ENCODE measurements at regions not wholly inside any gene's neighbourhood (a gene's known extent, or its start where the extent isn't known, plus 50 kb on each side); places are given as distances from the start of the nearest gene placed in this dataset.

DNA sequence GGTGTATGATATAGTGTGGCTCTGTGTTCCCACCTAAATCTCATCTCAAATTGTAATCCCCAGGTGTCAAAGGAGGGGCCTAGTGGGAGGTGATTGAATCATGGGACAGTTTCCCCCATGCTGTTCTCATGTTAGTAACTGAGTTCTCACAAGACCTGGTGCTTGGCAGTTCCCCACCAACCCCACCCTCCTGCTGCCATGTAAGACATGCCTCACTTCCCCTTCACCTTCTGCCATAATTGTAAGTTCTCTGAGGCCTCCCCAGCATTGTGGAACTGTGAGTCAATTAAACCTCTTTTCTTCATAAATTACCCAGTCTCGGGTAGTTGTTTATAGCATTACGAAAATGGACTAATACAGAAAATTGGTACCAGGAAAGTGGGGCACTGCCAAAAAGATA, 1705.3 kb downstream of the NCAM2 start:
- POLR2A ChIA-PET (ENCODE audit: partially characterized antibody) = no interaction called here
- no peaks in the 10 kb centered on the region for H3K36me3 Mint-ChIP-seq
- no peaks in the 10 kb centered on the region for H3K4me1 Mint-ChIP-seq
- Histone ChIP-seq H3K4me3 (ENCODE audit: low read length in 2 of 2) (no peak overlapping the region), H3K27ac (ENCODE audit: low read depth, low read length) (no peak overlapping the region), H3K4me1 (ENCODE audit: insufficient read depth, low read length) (no peaks in the 10 kb centered on the region), H3K36me3 (ENCODE audit: insufficient read depth, low read length) (no peaks in the 10 kb centered on the region), H3K9me3 (ENCODE audit: control insufficient read depth in 1 of 2, low read length in 2 of 2) (no peaks in the 10 kb centered on the region), H3K27me3 (ENCODE audit: insufficient read depth, low read length) (no peaks in the 10 kb centered on the region)
- CTCF ChIA-PET (ENCODE audit: partially characterized antibody) = no interaction called here
- DNase-seq = no peak
- no peaks in the 10 kb centered on the region for H3K27me3 Mint-ChIP-seq
- H3K27ac Mint-ChIP-seq = no peak overlapping the region
- no peak overlapping the region for H3K4me3 Mint-ChIP-seq
- intact Hi-C loops (cut with micrococcal nuclease) = no loop called here
- peaks cover 0 to 9% (median 0%) of the 10 kb centered on the region in 8 donors for H3K9me3 Mint-ChIP-seq

DNA sequence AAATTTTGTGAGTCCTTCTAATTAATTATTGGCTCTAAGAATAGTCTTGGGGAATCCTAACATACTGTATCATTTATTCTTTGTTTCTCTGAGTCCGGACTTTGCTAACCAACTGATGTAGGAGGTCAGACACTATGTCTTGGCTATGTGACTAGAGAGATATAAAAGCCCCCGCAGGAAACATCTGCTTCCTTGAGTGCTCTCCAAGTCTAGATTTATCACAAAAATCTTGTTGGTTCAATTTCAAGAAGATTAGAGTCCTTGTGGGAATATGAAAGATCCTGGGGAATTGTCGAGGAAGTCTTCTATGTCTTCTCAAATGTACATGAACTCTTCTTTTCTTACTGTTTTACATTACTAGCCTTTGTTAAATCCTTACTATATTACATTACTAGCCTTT, 1712.5 kb downstream of the NCAM2 start:
- Histone ChIP-seq H3K4me1 (ENCODE audit: insufficient read depth, low read length) (no peaks in the 10 kb centered on the region), H3K27me3 (ENCODE audit: insufficient read depth, low read length) (no peaks in the 10 kb centered on the region), H3K4me3 (ENCODE audit: low read length in 2 of 2) (no peak overlapping the region), H3K27ac (ENCODE audit: low read depth, low read length) (no peak overlapping the region), H3K9me3 (ENCODE audit: control insufficient read depth in 1 of 2, low read length in 2 of 2) (no peaks in the 10 kb centered on the region), H3K36me3 (ENCODE audit: insufficient read depth, low read length) (no peaks in the 10 kb centered on the region)
- ChIA-PET POLR2A (ENCODE audit: partially characterized antibody) (no interaction called here), CTCF (ENCODE audit: partially characterized antibody) (no interaction called here)
- H3K27me3 Mint-ChIP-seq = no peaks in the 10 kb centered on the region
- no peaks in the 10 kb centered on the region for H3K4me1 Mint-ChIP-seq
- DNase-seq = no peak
- peaks cover under 1 to 6% (median 4%) of the 10 kb centered on the region in 8 donors for H3K9me3 Mint-ChIP-seq
- H3K27ac Mint-ChIP-seq = no peak overlapping the region
- H3K36me3 Mint-ChIP-seq = peaks cover 0 to under 1% of the 10 kb centered on the region in 2 donors
- H3K4me3 Mint-ChIP-seq = no peak overlapping the region
- intact Hi-C loops (cut with micrococcal nuclease) = no loop called here

- Mint-ChIP-seq H3K9me3 (peaks cover 2 to 14% (median 6%) of the 10 kb centered on the region in 8 donors), H3K4me1 (no peaks in the 10 kb centered on the region), H3K27me3 (no peaks in the 10 kb centered on the region), H3K27ac (no peak overlapping the region), H3K36me3 (peaks cover 0 to 2% of the 10 kb centered on the region in 2 donors), H3K4me3 (no peak overlapping the region)
- Histone ChIP-seq H3K27ac (ENCODE audit: low read depth, low read length) (no peak overlapping the region), H3K36me3 (ENCODE audit: insufficient read depth, low read length) (no peaks in the 10 kb centered on the region), H3K27me3 (ENCODE audit: insufficient read depth, low read length) (no peaks in the 10 kb centered on the region), H3K9me3 (ENCODE audit: control insufficient read depth in 1 of 2, low read length in 2 of 2) (no peaks in the 10 kb centered on the region), H3K4me1 (ENCODE audit: insufficient read depth, low read length) (no peaks in the 10 kb centered on the region), H3K4me3 (ENCODE audit: low read length in 2 of 2) (no peak overlapping the region)
- ChIA-PET CTCF (ENCODE audit: partially characterized antibody) (no interaction called here), POLR2A (ENCODE audit: partially characterized antibody) (no interaction called here)
- intact Hi-C loops (cut with micrococcal nuclease) = no loop called here
- no peak for DNase-seq
These were observed 1713.4 kb downstream of the NCAM2 start for GRCh38 chr21:22711636-22712035.

DNA sequence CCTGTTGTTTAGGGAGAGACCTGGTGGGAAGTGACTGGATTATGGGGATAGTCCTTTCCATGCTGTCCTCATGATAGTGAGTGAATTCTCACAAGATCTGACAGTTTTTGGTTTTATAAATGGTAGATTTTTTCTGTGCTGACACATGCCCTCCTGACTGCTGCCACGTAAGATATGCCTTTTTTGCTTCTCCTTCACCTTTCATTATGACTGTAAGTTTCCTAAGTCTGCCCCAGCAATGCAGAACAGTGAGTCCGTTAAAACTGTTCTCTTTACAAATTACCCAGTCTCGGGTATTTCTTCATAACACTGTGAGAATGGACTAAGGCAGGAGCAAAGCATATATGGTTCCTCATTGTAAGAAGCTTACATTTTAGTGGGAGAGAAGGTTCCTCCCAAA, 1727.2 kb downstream of the NCAM2 start:
- CTCF ChIA-PET (ENCODE audit: partially characterized antibody) = no interaction called here
- no peaks in the 10 kb centered on the region for H3K27me3 Mint-ChIP-seq
- no peak overlapping the region for H3K27ac ChIP-seq (ENCODE audit: low read depth, low read length)
- no peak overlapping the region for H3K4me3 Mint-ChIP-seq
- peaks cover 0 to 5% of the 10 kb centered on the region in 2 donors for H3K9me3 ChIP-seq (ENCODE audit: control insufficient read depth in 1 of 2, low read length in 2 of 2)
- POLR2A ChIA-PET (ENCODE audit: partially characterized antibody) = no interaction called here
- H3K4me1 ChIP-seq (ENCODE audit: insufficient read depth, low read length) = no peaks in the 10 kb centered on the region
- H3K36me3 Mint-ChIP-seq = no peaks in the 10 kb centered on the region
- H3K27ac Mint-ChIP-seq = no peak overlapping the region
- DNase-seq = no peak
- peaks cover 0 to 15% (median 5%) of the 10 kb centered on the region in 8 donors for H3K9me3 Mint-ChIP-seq
- H3K4me1 Mint-ChIP-seq = no peaks in the 10 kb centered on the region
- intact Hi-C loops (cut with micrococcal nuclease) = no loop called here
- H3K27me3 ChIP-seq (ENCODE audit: insufficient read depth, low read length) = no peaks in the 10 kb centered on the region
- no peak overlapping the region for H3K4me3 ChIP-seq (ENCODE audit: low read length in 2 of 2)
- H3K36me3 ChIP-seq (ENCODE audit: insufficient read depth, low read length) = no peaks in the 10 kb centered on the region

GRCh38 chr21:22728091-22728490, 1729.9 kb downstream of the NCAM2 start:
- ChIA-PET POLR2A (ENCODE audit: partially characterized antibody) (no interaction called here), CTCF (ENCODE audit: partially characterized antibody) (no interaction called here)
- Mint-ChIP-seq H3K27me3 (no peaks in the 10 kb centered on the region), H3K4me1 (no peaks in the 10 kb centered on the region), H3K36me3 (no peaks in the 10 kb centered on the region), H3K4me3 (no peak overlapping the region), H3K9me3 (peaks cover 2 to 15% (median 7%) of the 10 kb centered on the region in 8 donors), H3K27ac (no peak overlapping the region)
- no peak for DNase-seq
- Histone ChIP-seq H3K27me3 (ENCODE audit: insufficient read depth, low read length) (no peaks in the 10 kb centered on the region), H3K27ac (ENCODE audit: low read depth, low read length) (no peak overlapping the region), H3K4me1 (ENCODE audit: insufficient read depth, low read length) (no peaks in the 10 kb centered on the region), H3K36me3 (ENCODE audit: insufficient read depth, low read length) (no peaks in the 10 kb centered on the region), H3K9me3 (ENCODE audit: control insufficient read depth in 1 of 2, low read length in 2 of 2) (peaks cover 0 to 5% of the 10 kb centered on the region in 2 donors), H3K4me3 (ENCODE audit: low read length in 2 of 2) (no peak overlapping the region)
- intact Hi-C loops (cut with micrococcal nuclease) = no loop called here

- H3K27ac ChIP-seq (ENCODE audit: low read depth, low read length) = no peak overlapping the region
- no peaks in the 10 kb centered on the region for H3K27me3 Mint-ChIP-seq
- no peak overlapping the region for H3K27ac Mint-ChIP-seq
- H3K4me1 Mint-ChIP-seq = no peaks in the 10 kb centered on the region
- no peaks in the 10 kb centered on the region for H3K27me3 ChIP-seq (ENCODE audit: insufficient read depth, low read length)
- no peak for DNase-seq
- ChIA-PET CTCF (ENCODE audit: partially characterized antibody) (no interaction called here), POLR2A (ENCODE audit: partially characterized antibody) (no interaction called here)
- no peaks in the 10 kb centered on the region for H3K4me1 ChIP-seq (ENCODE audit: insufficient read depth, low read length)
- H3K4me3 ChIP-seq (ENCODE audit: low read length in 2 of 2) = no peak overlapping the region
- H3K36me3 ChIP-seq (ENCODE audit: insufficient read depth, low read length) = no peaks in the 10 kb centered on the region
- H3K36me3 Mint-ChIP-seq = no peaks in the 10 kb centered on the region
- H3K9me3 Mint-ChIP-seq = peaks cover 0 to 8% (median 1%) of the 10 kb centered on the region in 8 donors
- no peak overlapping the region for H3K4me3 Mint-ChIP-seq
- H3K9me3 ChIP-seq (ENCODE audit: control insufficient read depth in 1 of 2, low read length in 2 of 2) = no peaks in the 10 kb centered on the region
- intact Hi-C loops (cut with micrococcal nuclease) = no loop called here
These were observed 1744.9 kb downstream of the NCAM2 start for GRCh38 chr21:22743085-22743484.

GRCh38 chr21:22754746-22755145, 1756.5 kb downstream of the NCAM2 start:
- H3K4me1 Mint-ChIP-seq = no peaks in the 10 kb centered on the region
- H3K27me3 Mint-ChIP-seq = no peaks in the 10 kb centered on the region
- no peaks in the 10 kb centered on the region for H3K9me3 ChIP-seq (ENCODE audit: control insufficient read depth in 1 of 2, low read length in 2 of 2)
- no peak for DNase-seq
- H3K4me3 Mint-ChIP-seq = no peak overlapping the region
- H3K36me3 Mint-ChIP-seq = no peaks in the 10 kb centered on the region
- H3K9me3 Mint-ChIP-seq = no peaks in the 10 kb centered on the region
- H3K36me3 ChIP-seq (ENCODE audit: insufficient read depth, low read length) = no peaks in the 10 kb centered on the region
- intact Hi-C loops (cut with micrococcal nuclease) = no loop called here
- no peak overlapping the region for H3K27ac ChIP-seq (ENCODE audit: low read depth, low read length)
- H3K27ac Mint-ChIP-seq = no peak overlapping the region
- no peaks in the 10 kb centered on the region for H3K27me3 ChIP-seq (ENCODE audit: insufficient read depth, low read length)
- no peak overlapping the region for H3K4me3 ChIP-seq (ENCODE audit: low read length in 2 of 2)
- H3K4me1 ChIP-seq (ENCODE audit: insufficient read depth, low read length) = no peaks in the 10 kb centered on the region
- ChIA-PET CTCF (ENCODE audit: partially characterized antibody) (no interaction called here), POLR2A (ENCODE audit: partially characterized antibody) (no interaction called here)

GRCh38 chr21:22758478-22758877, 1760.3 kb downstream of the NCAM2 start:
- Mint-ChIP-seq H3K4me1 (no peaks in the 10 kb centered on the region), H3K27me3 (no peaks in the 10 kb centered on the region), H3K4me3 (no peak overlapping the region), H3K27ac (no peak overlapping the region), H3K36me3 (no peaks in the 10 kb centered on the region), H3K9me3 (peaks cover 0 to 3% (median under 1%) of the 10 kb centered on the region in 8 donors)
- Histone ChIP-seq H3K27me3 (ENCODE audit: insufficient read depth, low read length) (no peaks in the 10 kb centered on the region), H3K36me3 (ENCODE audit: insufficient read depth, low read length) (no peaks in the 10 kb centered on the region), H3K9me3 (ENCODE audit: control insufficient read depth in 1 of 2, low read length in 2 of 2) (no peaks in the 10 kb centered on the region), H3K27ac (ENCODE audit: low read depth, low read length) (no peak overlapping the region), H3K4me1 (ENCODE audit: insufficient read depth, low read length) (no peaks in the 10 kb centered on the region), H3K4me3 (ENCODE audit: low read length in 2 of 2) (no peak overlapping the region)
- intact Hi-C loops (cut with micrococcal nuclease) = no loop called here
- POLR2A ChIA-PET (ENCODE audit: partially characterized antibody) = no interaction called here
- no peak for DNase-seq
- CTCF ChIA-PET (ENCODE audit: partially characterized antibody) = no interaction called here

Data from CD4-positive, alpha-beta memory T cell (primary cell).